ENCODE measurements at regions not wholly inside any gene's neighbourhood (a gene's known extent, or its start where the extent isn't known, plus 50 kb on each side); places are given as distances from the start of the nearest gene placed in this dataset.

- no peaks in the 10 kb centered on the region for H3K36me3 Mint-ChIP-seq (ENCODE audit: low read depth)
- Histone ChIP-seq H3K4me3 (ENCODE audit: low read length) (no peak overlapping the region), H3K9me3 (ENCODE audit: control insufficient read depth in 1 of 2, insufficient read depth in 1 of 2, low read length in 2 of 2) (no peaks in the 10 kb centered on the region), H3K27ac (ENCODE audit: low read depth in 1 of 2, low read length in 2 of 2) (no peak overlapping the region), H3K27me3 (ENCODE audit: control insufficient read depth in 1 of 2, insufficient read depth in 2 of 2, low read length in 2 of 2) (no peaks in the 10 kb centered on the region), H3K36me3 (ENCODE audit: insufficient read depth, low read length) (no peaks in the 10 kb centered on the region), H3K4me1 (ENCODE audit: insufficient read depth, low read length) (no peaks in the 10 kb centered on the region)
- ATAC-seq (ENCODE audit: poor library complexity), result no peak
- POLR2A ChIA-PET, result no interaction called here
- no peak overlapping the region for H3K4me3 Mint-ChIP-seq
- no peaks in the 10 kb centered on the region for H3K27me3 Mint-ChIP-seq
- no peaks in the 10 kb centered on the region for H3K4me1 Mint-ChIP-seq (ENCODE audit: low read depth)
- H3K27ac Mint-ChIP-seq, result no peak overlapping the region
- CTCF ChIA-PET, result no interaction called here
- intact Hi-C loops (cut with DNase I, micrococcal nuclease), result no loop called here
- H3K9me3 Mint-ChIP-seq, result peaks cover 6% of the 10 kb centered on the region
- no peak for DNase-seq
- no peak for TF ChIP-seq CTCF (IDR thresholded peaks at IDR 0.05)
These were observed 287.3 kb upstream of the COL8A1 start for GRCh38 chr3:99351122-99351521.

DNA sequence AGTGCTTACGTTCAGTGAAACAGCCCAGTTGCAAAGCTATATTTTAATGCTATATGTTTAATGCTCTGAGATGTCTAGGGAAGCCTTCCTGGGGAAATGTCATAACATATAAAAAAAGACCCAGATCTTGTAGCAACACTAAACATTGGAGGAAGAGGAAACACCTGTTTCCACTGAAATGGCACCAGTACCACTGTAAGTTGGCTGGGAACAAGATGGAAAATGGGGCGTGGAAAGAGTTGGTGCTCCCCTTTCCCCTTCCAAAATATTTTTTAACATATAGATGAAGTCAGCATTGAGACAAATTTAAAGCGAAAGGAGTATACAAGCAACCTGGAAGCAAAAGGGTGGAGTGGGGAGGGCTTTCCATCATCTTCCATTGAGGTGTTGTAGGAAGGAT, 289.9 kb upstream of the COL8A1 start:
- no peaks in the 10 kb centered on the region for H3K4me1 Mint-ChIP-seq (ENCODE audit: low read depth)
- no peak for TF ChIP-seq CTCF (IDR thresholded peaks at IDR 0.05)
- Histone ChIP-seq H3K4me3 (ENCODE audit: low read length) (no peak overlapping the region), H3K27ac (ENCODE audit: low read depth in 1 of 2, low read length in 2 of 2) (no peak overlapping the region), H3K4me1 (ENCODE audit: insufficient read depth, low read length) (no peaks in the 10 kb centered on the region), H3K27me3 (ENCODE audit: control insufficient read depth in 1 of 2, insufficient read depth in 2 of 2, low read length in 2 of 2) (no peaks in the 10 kb centered on the region), H3K36me3 (ENCODE audit: insufficient read depth, low read length) (no peaks in the 10 kb centered on the region), H3K9me3 (ENCODE audit: control insufficient read depth in 1 of 2, insufficient read depth in 1 of 2, low read length in 2 of 2) (no peaks in the 10 kb centered on the region)
- DNase-seq (no peak), ATAC-seq (ENCODE audit: poor library complexity) (no peak)
- ChIA-PET POLR2A (no interaction called here), CTCF (no interaction called here)
- no peaks in the 10 kb centered on the region for H3K27me3 Mint-ChIP-seq
- intact Hi-C loops (cut with DNase I, micrococcal nuclease), result no loop called here
- H3K9me3 Mint-ChIP-seq, result peaks cover 2% of the 10 kb centered on the region
- H3K36me3 Mint-ChIP-seq (ENCODE audit: low read depth), result no peaks in the 10 kb centered on the region
- no peak overlapping the region for H3K27ac Mint-ChIP-seq
- no peak overlapping the region for H3K4me3 Mint-ChIP-seq

- Mint-ChIP-seq H3K9me3 (peaks cover 4% of the 10 kb centered on the region), H3K4me3 (no peak overlapping the region), H3K27me3 (no peaks in the 10 kb centered on the region), H3K36me3 (ENCODE audit: low read depth) (no peaks in the 10 kb centered on the region), H3K4me1 (ENCODE audit: low read depth) (no peaks in the 10 kb centered on the region), H3K27ac (no peak overlapping the region)
- TF ChIP-seq CTCF (IDR thresholded peaks at IDR 0.05), result no peak
- intact Hi-C loops (cut with DNase I, micrococcal nuclease), result no loop called here
- no peaks in the 10 kb centered on the region for H3K9me3 ChIP-seq (ENCODE audit: control insufficient read depth in 1 of 2, insufficient read depth in 1 of 2, low read length in 2 of 2)
- H3K36me3 ChIP-seq (ENCODE audit: insufficient read depth, low read length), result no peaks in the 10 kb centered on the region
- H3K4me3 ChIP-seq (ENCODE audit: low read length), result no peak overlapping the region
- ChIA-PET POLR2A (no interaction called here), CTCF (no interaction called here)
- DNase-seq (no peak), ATAC-seq (ENCODE audit: poor library complexity) (no peak)
- H3K27ac ChIP-seq (ENCODE audit: low read depth in 1 of 2, low read length in 2 of 2), result no peak overlapping the region
- H3K27me3 ChIP-seq (ENCODE audit: control insufficient read depth in 1 of 2, insufficient read depth in 2 of 2, low read length in 2 of 2), result no peaks in the 10 kb centered on the region
- H3K4me1 ChIP-seq (ENCODE audit: insufficient read depth, low read length), result no peaks in the 10 kb centered on the region
These were observed 294.2 kb upstream of the COL8A1 start for GRCh38 chr3:99344216-99344615.

Data from CD4-positive, alpha-beta T cell (primary cell).